Gastrocnemius medialis (tissue), 4 donors: ENCODE measurements at regions not wholly inside any gene's neighbourhood (a gene's known extent, or its start where the extent isn't known, plus 50 kb on each side); places are given as distances from the start of the nearest gene placed in this dataset.

Source experiments
- ATAC-seq, 2 donors: fragments of 150-250 bp; one replicate each; pipeline ENCODE4 v1.9.1; 2016
- DNase-seq, 2 donors: peaks; one replicate each; pipeline ENCODE4 v3.0.0-alpha.2; 2019
- H3K27ac ChIP-seq, 4 donors: fragments of 200-600 bp; sonication (generic); 1 replicate in 1 of 4; 2 replicates in 3 of 4; pipeline ENCODE4 v1.5.1; 2016 to 2018; ENCODE audit warnings: mild to moderate bottlenecking in 2 of 4, moderate library complexity in 1 of 4
- H3K27me3 ChIP-seq, 3 donors: fragments of 200-600 bp; sonication (generic) in 2 of 3; 1 replicate in 1 of 3; 2 replicates in 2 of 3; pipeline versions ENCODE4 v1.5.1 to v1.6.0; 2016 to 2019; ENCODE audit warnings: mild to moderate bottlenecking in 1 of 3, moderate library complexity in 1 of 3
- H3K36me3 ChIP-seq, 2 donors: fragments of 200-600 bp; sonication (generic) in 1 of 2; one replicate each; pipeline ENCODE4 v1.5.1; 2017 to 2018
- H3K4me1 ChIP-seq, 2 donors: fragments of 200-600 bp; sonication (generic) in 1 of 2; one replicate each; pipeline ENCODE4 v1.5.1; 2016 to 2017; ENCODE audit warnings: mild to moderate bottlenecking in 2 of 2
- H3K4me3 ChIP-seq, 4 donors: fragments of 200-600 bp; sonication (generic) in 3 of 4; 1 replicate in 1 of 4; 2 replicates in 3 of 4; pipeline ENCODE4 v1.5.1; 2016 to 2019; ENCODE audit warnings: mild to moderate bottlenecking in 2 of 4
- H3K9me3 ChIP-seq, 3 donors: fragments of 200-600 bp; sonication (generic) in 2 of 3; 1 replicate in 1 of 3; 2 replicates in 2 of 3; pipeline ENCODE4 v1.5.1; 2016 to 2019
- POLR2A ChIP-seq, 2 donors: fragments of 450-650 bp; IDR thresholded peaks; one replicate each; pipeline ENCODE4 v1.6.1; 2017; ENCODE audit warnings: antibody characterized with exemption in 2 of 2, mild to moderate bottlenecking in 2 of 2, moderate library complexity in 2 of 2
- in situ Hi-C, 4 donors: fragments of 200-750 bp; cut with MboI; loops; one replicate each; pipeline versions ENCODE4 v1.15.0 to v1.8.0; 2017; ENCODE audit warnings: low sequenced_read_pairs in 4 of 4
- intact Hi-C: fragments of 100-400 bp; cut with DNase I; formaldehyde crosslinking; loops from one replicate; pipeline ENCODE4 v1.15.1; 2023; ENCODE audit warnings: low total_unique reads
- TF ChIP-seq, protein P1 (sequence below), 5 experiments: fragments of 450-650 bp in 3 of 5; fragments of 200-600 bp in 2 of 5; sonication (generic) in 2 of 5; IDR thresholded peaks in 4 of 5; conservative IDR thresholded peaks in 1 of 5; 1 replicate in 4 of 5; 2 replicates in 1 of 5; pipeline ENCODE4 v1.5.1; 2016 to 2019; ENCODE audit warnings: antibody characterized with exemption in 5 of 5, mild to moderate bottlenecking in 3 of 5, moderate library complexity in 3 of 5

DNA sequence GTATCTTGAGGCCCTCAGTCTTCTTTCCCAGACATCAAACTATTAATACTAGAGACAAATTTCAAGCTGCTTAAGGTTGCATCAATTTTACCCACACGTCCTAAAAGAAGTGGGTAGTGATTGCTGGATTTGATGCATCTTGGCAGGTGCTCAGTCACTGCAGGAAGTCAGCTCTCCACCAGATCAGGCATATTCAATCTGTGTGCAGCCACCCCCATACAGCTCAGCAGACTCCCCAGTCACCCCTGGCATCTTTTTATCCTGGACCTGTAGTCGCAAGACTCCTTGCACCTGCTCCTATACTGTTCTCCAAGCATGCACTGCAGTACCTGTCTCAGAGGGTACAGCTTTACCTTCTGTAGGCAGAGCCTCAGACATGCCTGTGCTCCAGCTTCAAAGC lies 343.1 kb upstream of the ISX start:
- in situ Hi-C loops (no loop called here), intact Hi-C loops (no loop called here)
- no peaks in the 10 kb centered on the region for H3K4me1 ChIP-seq
- TF ChIP-seq, protein P1, sequence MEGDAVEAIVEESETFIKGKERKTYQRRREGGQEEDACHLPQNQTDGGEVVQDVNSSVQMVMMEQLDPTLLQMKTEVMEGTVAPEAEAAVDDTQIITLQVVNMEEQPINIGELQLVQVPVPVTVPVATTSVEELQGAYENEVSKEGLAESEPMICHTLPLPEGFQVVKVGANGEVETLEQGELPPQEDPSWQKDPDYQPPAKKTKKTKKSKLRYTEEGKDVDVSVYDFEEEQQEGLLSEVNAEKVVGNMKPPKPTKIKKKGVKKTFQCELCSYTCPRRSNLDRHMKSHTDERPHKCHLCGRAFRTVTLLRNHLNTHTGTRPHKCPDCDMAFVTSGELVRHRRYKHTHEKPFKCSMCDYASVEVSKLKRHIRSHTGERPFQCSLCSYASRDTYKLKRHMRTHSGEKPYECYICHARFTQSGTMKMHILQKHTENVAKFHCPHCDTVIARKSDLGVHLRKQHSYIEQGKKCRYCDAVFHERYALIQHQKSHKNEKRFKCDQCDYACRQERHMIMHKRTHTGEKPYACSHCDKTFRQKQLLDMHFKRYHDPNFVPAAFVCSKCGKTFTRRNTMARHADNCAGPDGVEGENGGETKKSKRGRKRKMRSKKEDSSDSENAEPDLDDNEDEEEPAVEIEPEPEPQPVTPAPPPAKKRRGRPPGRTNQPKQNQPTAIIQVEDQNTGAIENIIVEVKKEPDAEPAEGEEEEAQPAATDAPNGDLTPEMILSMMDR (IDR thresholded peaks at IDR 0.05 in 4 of 5, conservative IDR thresholded peaks at IDR 0.05 in 1 of 5): no peak
- TF ChIP-seq POLR2A (IDR thresholded peaks at IDR 0.05): no peak
- no peak for ATAC-seq
- no peak overlapping the region for H3K4me3 ChIP-seq
- no peaks in the 10 kb centered on the region for H3K27me3 ChIP-seq
- no peaks in the 10 kb centered on the region for H3K36me3 ChIP-seq
- peaks cover 0 to 11% (median 0%) of the 10 kb centered on the region in 3 donors for H3K9me3 ChIP-seq
- no peak for DNase-seq
- no peak overlapping the region for H3K27ac ChIP-seq

DNA sequence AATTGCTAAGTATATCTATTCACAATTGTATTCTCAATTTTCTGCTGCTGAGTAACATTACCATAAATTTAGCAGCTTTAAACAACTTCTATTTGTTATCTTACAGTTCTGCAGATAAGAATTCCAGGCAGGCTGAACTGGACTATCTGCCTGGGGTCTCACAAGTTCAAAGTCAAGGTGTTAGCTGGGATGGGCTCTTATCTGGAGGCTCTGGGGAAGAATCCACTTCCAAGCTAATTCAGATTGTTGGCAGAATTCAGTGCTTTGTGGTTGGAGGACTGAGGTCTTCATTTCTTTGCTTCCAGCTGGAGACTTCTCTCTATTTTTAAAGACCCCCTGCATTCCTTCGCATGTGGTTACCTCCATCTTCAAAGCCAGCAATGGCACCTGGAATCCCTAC lies 329.9 kb upstream of the ISX start:
- intact Hi-C loops (no loop called here), in situ Hi-C loops (no loop called here)
- TF ChIP-seq, protein P1 (IDR thresholded peaks at IDR 0.05 in 4 of 5, conservative IDR thresholded peaks at IDR 0.05 in 1 of 5): no peak
- TF ChIP-seq POLR2A (IDR thresholded peaks at IDR 0.05): no peak
- no peaks in the 10 kb centered on the region for H3K27me3 ChIP-seq
- no peak overlapping the region for H3K27ac ChIP-seq
- no peak overlapping the region for H3K4me3 ChIP-seq
- H3K4me1 ChIP-seq: no peaks in the 10 kb centered on the region
- H3K36me3 ChIP-seq: no peaks in the 10 kb centered on the region
- ATAC-seq (no peak), DNase-seq (no peak)
- H3K9me3 ChIP-seq: no peaks in the 10 kb centered on the region

DNA sequence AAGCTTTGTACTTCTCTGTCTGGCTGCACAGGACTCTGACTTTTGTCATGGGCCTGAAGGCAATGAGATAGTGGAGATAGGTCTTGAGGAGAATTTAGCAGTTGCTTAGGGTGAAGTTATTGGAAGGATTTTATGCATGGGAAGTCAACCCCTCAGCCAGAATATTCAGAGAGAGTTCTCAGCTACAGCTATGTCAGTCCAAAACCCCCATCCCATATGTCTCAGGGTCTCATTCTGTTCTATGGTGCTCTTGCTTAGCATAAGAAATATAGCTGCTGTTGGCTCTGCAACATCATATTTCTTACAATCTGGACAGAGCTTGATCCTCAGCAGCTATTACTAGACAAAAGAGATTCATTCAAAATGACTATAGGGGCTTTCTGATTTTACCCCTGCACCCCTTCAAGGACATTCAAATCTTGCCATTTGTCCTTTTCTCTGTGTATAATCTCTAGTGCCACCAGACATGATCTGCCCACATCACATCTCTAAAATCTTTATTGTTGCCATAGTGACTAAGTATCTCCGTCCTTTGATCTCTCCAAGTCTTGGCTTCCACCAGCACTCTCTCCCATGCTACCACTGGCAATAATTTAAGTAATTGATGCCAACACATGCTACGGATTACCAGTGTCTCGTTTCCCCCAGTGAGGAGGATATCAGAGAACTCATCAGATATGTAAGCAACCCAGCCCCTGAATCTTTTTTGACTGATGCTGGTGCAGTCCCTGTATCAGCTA lies 327.1 kb upstream of the ISX start:
- DNase-seq (no peak), ATAC-seq (no peak)
- H3K4me1 ChIP-seq: no peaks in the 10 kb centered on the region
- in situ Hi-C loops: no loop called here
- no peak overlapping the region for H3K4me3 ChIP-seq
- no peaks in the 10 kb centered on the region for H3K9me3 ChIP-seq
- no peaks in the 10 kb centered on the region for H3K27me3 ChIP-seq
- H3K27ac ChIP-seq: no peak overlapping the region
- TF ChIP-seq, protein P1 (IDR thresholded peaks at IDR 0.05 in 4 of 5, conservative IDR thresholded peaks at IDR 0.05 in 1 of 5): no peak
- no peak for TF ChIP-seq POLR2A (IDR thresholded peaks at IDR 0.05)
- intact Hi-C loops: no loop called here
- no peaks in the 10 kb centered on the region for H3K36me3 ChIP-seq

DNA sequence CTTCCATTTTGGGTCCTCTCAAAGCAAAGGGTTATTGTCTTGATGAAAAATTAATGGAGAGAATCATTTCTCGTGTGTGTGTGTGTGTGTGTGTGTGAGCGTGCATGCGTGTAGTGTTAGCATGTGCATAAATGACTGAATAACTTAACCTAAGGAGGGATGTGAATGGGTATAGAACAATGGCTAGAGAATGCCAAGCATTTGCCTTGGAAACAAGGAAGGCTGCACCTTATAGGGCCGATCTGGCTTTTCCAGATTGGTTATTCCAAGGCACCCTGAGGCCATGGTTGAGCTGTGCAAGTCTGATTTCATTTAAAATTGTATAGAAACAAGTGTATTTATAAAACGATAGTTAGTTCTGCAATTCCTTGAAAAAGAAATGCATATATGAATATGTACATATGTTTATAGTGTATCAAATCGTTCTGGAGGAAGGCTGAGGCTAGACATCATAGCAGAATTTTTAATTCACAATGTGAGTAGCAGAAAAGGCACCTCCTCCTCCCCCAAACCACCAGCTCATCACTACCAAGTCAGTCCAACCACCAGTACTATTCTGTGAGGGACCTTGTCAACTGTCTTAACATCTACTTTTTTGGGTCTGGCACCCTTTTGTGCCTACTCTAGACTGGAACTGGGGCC lies 322.7 kb upstream of the ISX start:
- Histone ChIP-seq H3K27me3 (no peaks in the 10 kb centered on the region), H3K4me3 (no peak overlapping the region)
- in situ Hi-C loops: no loop called here

More for the DNA sequence above, 322.7 kb upstream of the ISX start:
- TF ChIP-seq, protein P1 (IDR thresholded peaks at IDR 0.05 in 4 of 5, conservative IDR thresholded peaks at IDR 0.05 in 1 of 5): no peak
- H3K27ac ChIP-seq: no peak overlapping the region
- H3K36me3 ChIP-seq: no peaks in the 10 kb centered on the region
- ATAC-seq (no peak), DNase-seq (no peak)
- H3K4me1 ChIP-seq: no peaks in the 10 kb centered on the region
- H3K9me3 ChIP-seq: no peaks in the 10 kb centered on the region
- intact Hi-C loops: no loop called here
